Effector CD8-positive, alpha-beta T cell (primary cell): ENCODE measurements at regions not wholly inside any gene's neighbourhood (a gene's known extent, or its start where the extent isn't known, plus 50 kb on each side); places are given as distances from the start of the nearest gene placed in this dataset.
"Not testable (repeated sequence)": the region's sequence is repeated elsewhere in the genome, so short reads cannot be mapped to it uniquely, and the experiment has no call there.

Experiments used
- DNase-seq: peaks from one replicate; lab custom pipeline; 2025; lab: John Stamatoyannopoulos, UW

DNA sequence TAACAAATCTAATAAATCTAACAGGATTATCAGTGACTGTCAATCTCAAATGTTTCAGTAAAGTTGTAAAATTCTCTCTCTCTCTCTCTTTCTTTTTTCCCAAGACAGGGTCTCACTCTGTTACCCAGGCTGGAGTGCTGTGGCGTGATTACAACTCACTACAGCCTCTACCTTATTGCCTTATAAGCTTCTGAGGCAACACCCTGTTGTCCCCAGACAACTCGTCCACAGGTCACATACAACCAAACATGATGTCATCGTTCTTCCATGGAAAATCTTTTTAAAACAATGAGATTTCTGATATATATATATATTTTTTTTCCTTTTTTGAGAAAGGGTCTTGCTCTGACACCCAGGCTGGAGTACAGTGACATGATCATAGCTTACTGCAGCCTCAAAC is 151.4 kb upstream of the RGS6 start:
- DNase-seq: no peak

DNA sequence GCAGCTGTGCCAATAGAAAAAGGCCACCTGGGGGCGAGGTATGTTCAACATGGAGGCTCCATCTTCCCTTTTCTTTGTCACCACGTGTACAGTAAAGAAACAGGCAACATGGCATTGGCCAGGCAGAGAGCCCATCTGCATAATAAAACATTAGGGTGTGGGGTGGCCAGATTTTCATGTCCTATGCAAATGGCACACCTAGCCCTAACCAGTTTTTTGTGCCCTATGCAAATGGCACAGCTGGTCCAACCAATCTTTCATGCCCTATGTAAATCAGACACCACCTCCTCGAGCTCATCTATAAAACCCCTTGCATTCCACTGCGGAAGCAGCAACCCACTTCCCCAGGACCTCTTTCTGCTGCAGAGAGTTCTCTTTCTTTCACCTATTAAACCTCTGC is 149.1 kb upstream of the RGS6 start:
- DNase-seq: no peak

DNA sequence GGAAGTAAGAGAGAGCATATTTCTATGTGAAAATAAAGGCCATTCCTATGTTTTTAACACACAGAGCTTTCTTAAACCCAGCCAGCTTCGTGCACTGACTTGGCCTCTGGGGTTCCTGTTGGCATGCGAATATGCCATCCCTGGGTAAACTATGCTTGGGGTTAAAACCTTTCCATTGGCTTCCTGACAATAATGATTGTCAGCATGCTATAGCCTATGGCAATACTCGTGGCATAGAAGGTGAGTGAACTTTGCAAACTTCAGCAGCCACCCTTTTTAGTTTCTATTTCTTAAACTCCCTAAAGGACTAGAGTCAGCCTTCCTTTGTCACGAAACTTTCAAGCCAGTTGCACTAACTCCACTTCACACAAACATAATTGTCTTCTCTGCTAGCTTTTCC is 148.4 kb upstream of the RGS6 start:
- no peak for DNase-seq

DNA sequence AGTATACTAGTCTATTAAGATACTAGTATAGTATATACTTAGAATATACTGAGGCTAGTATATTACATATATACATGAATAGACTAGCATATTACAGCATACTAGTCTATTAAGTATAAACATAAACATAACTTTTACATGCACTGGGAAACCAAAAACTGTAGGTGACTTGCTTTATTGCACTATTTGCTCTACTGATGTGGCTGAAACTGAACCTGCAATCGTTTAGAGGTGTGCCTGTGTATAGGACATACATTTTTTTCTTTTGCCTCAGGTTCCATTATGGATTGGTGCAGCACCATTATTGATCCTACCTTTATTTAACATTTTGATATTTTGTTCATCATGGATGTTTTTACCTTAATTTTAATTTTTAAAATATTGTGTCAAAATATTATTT is 143.2 kb upstream of the RGS6 start:
- no peak for DNase-seq

DNA sequence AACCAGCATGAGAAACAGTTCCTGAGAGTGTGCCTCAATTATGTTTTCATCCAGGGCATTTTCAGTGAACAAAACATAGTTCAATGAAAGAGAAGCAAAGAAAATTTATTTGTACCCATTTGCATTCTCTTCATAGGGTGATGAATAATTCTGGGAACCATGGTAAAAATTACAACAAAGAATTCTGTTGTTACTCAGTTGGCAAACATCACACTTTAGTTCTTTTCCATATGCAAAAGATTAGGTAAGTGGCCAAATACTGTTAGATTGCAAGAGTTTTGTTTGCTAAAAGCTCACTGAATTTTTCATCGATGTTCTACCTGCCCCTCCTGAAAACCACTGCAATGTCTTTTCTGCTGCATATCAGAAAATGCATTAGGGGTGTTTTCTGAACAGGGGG is 132.4 kb upstream of the RGS6 start:
- DNase-seq: no peak

DNA sequence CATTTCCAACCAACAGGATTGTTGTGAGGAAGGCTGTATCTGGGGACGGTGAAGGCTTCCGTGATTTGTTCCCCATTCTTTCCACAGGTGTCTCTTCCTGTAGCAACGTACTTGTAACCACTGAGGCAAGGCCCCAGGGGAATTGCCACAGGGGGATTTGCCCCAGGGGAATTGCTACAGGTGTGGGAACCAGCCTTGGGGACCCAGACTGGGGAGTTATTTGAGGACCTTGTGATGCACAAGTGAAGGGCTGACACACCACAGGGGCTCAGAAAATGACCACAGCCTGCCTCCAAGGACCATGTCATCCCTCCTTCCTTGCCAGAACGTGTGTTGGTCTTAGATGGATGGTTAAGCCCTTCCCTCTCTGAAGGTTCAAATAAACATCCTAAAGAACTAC is 131.4 kb upstream of the RGS6 start:
- no peak for DNase-seq

DNA sequence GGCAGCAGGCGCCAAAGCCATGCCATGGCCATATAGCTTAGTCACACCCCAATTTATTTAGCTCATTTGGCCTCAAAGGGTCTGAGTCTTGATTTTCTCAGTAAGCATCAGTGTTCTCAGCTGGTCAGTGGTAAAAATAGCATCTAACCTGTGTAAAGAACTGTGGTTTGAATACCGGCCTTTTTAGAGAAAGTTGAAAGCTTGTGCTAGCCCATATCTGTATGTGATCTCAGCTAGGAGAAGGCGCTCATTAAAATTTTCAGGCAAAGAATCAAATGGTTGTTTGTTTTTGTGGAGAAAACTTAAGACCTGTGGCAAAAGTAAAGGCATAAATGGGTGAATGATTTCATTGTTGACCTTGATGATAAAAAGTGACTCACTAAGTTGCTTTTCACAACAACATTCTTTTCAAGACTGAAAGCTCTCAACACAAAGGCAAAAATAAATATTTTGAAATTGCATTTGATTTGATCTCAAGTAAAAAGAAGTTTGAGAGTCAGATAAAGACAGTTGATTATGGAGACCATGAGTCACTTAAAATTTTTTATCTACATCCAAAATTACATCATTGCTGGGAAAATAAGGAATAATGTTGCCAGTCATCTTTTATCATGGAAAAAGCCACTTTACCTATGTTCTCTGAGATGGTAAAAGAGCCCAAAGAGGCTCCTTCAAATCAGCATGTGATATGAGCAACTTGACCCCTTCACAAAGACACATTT is 128.5 kb upstream of the RGS6 start:
- DNase-seq: no peak

DNA sequence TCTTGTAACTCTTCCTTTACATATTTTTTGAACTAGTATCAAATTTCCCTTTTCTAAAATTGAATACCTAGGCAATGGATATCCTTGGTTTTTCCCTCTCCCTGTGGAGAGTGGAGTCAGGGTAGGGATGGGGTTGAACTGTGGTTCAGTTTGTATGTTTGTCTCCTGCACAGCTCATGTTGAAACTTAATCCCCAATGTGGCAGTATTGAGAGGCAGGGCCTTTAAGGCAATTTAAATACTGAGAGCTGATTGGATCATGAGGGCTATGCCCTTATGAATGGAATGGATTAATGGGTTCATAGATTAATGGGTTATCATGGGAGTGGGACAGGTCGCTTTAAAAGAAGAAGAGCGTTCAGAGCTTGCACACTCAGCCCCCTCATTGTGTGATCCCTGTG is 127.2 kb upstream of the RGS6 start:
- no peak for DNase-seq

DNA sequence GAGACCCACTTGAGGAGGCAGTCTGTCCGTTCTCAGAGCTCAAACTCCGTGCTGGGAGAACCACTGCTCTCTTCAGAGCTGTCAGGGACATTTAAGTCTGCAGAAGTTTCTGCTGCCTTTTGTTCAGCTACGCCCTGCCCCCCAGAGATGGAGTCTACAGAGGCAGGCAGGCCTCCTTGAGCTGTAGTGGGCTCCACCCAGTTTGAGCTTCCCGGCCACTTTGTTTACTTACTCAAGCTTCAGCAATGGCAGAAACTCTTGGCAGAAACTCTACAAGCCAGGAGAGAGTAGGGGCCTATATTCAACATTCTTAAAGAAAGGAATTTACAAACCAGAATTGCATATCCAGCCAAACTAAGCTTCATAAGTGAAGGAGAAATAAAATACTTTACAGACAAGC is 125.2 kb upstream of the RGS6 start:
- DNase-seq: not testable (repeated sequence)

DNA sequence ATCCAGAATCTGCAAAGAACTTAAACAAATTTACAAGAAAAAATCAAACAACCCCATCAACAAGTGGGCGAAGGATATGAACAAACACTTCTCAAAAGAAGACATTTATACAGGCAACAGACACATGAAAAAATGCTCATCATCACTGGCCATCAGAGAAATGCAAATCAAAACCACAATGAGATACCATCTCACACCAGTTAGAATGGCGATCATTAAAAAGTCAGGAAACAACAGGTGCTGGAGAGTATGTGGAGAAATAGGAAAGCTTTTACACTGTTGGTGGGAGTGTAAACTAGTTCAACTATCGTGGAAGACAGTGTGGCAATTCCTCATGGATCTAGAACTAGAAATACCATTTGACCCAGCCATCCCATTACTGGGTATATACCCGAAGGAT is 121.4 kb upstream of the RGS6 start:
- DNase-seq: not testable (repeated sequence)

DNA sequence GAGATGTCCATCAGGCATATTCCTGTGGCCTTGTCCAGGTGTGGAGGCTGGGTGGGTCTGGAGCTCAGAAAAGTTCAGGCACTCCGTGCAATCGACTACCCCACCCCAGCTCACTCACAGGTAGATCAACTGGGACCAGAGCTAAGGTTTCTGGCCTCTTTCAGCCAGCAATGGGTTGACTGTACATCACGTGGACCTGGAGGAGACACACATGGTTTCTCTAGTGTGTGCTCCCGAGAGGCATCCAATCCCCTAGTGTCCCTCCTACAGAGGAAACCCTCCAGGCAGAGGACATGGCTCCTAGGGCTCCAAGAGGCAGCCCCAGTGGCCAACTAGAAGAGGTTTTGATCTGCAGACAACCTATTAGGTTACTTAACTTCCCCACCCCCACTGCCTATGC is 119.5 kb upstream of the RGS6 start:
- DNase-seq: no peak

DNA sequence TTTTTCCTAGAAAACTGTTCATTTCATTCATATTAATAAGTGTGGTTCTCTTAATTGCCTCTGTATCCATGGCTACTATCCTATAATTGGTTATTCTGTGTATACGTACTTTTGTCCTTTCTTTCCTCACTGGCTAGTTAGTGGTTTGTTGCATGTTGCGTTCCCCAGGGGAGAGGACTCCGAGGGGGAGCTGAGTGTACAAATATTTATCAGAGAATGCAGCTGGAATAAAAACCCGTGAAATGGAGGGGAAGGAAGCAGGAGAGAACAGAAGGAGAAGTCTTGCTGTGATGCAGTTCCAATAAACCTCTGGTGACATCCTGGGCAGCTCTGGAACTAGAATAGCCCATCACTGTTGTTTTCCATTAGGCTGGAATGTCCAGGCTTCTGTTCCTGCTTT is 117.1 kb upstream of the RGS6 start:
- no peak for DNase-seq

DNA sequence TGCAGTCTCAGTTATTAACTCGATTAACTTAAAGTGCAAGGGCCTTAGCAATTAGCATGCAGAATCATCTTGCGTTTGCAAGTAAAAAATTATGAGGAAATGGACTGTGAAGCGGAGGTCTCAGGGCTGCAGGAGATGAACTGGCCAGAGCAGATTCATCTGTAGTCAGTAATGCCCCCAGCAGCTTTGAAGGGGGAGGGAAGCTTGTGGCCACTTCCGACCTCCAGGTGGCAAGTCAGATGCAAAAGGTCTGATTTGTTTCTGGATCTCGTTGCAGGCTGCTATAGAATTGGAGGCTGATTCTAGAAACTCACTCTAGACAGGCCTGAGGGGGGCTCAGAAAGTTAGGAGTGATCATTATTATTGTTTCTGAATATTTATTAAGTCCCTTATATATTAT is 107.4 kb upstream of the RGS6 start:
- DNase-seq: no peak

DNA sequence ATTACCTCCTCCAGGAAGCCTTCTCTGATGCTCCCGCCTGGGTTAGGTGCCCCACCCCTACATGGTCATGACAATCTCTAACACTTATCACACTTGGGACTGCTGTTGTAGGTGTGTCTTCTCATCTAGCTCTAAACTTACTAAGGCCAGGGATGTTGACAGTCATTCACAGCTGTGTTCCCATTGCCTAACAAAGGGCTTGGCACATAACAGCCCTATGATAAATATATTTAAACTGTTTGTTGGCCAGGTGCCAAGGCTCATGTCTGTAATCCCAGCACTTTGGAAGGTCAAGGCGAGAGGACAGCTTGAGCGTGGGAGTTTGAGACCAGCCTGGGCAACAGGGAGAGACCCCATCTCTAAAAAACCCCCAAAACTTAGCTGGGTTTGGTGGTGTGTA is 98.8 kb upstream of the RGS6 start:
- no peak for DNase-seq

DNA sequence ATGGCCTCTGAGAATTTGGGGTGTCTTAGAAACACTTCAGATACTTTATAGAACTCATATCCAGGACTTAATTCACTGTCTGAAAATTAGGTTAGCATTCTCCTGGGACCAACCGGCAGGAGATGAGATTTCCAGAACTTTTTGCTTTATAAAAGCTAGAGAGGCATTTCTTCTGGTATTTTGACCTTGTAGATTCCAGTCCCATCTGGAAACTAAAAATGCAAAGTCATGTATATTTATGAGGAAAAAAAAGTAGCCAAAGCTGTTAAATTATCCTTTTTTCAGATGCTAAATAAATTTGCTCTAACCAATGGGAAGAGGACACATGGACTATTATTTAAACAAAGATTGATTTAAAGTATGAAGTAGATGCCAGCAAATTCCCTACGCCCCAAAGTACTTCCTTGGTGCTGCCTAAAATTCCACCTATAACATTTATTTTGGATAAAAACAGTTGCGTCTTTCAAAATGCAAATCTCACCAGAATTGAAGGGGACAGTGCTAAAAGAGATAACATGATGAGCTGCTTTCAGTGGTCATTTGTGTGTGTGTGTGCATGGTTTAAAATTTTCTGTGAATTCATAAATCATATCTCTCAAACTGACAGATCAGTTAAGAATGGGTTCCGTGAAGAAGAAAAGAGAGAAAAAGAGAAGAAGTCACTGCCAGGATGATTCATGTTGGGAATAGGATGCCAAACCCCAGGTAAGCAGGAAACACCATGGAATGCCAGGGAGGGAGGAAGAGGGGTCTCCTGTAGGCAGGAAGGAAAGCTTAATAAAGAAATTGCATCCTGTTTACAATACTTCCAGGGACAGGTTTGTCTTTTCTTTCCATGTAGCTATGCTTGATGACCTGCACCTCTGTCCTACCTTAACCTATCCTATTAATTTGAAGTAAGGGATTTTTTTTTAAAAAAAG is 97.7 kb upstream of the RGS6 start:
- DNase-seq: no peak

DNA sequence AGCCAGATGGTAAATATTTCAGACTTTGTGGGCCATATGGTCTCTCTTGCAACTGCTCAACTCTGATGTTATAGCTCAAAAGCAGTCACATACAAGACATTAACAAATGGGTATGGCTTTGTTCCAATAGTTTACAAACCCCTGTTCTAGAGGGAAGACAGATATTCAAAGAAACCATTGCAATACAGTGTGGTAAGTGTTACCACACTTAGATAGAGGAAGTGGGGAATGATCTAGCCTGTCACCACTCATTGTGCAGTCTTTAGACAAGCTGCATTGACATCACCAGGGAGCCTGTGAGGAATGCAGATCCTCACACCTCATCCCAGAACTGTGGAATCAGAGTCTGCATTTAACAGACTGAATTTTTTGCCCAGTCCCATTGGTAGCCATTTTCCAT is 80.0 kb upstream of the RGS6 start:
- DNase-seq: no peak

DNA sequence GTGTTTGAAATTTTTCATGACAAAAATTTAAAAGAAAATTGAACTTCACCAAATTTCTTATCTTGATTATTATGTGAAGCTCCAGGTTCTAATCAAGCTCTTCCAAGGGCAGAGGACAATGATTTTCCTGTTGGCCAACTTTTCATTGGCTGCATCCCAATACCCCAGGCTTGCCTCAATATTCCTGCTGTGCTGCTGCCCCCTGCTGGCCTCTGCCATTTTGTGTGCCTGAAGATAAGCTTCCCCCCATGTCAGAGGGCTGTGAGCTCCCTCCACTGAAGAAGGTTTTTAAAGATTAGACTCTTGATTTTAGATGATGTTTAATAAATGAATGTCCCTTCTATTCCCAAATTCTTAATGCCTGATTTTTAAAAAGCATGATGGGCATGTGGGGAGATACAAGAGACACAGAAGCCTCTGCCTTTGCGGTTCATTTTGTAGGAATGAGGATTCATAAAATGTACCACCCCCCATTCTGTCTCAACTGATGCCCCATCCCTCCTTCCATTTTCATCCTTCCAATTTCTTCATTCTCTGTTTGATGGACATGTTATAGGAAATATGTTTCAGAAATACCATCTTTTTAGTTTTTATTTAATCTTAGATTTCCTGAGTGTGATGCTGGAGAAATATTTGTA is 76.7 kb upstream of the RGS6 start:
- peak; percentile 7 for DNase-seq

DNA sequence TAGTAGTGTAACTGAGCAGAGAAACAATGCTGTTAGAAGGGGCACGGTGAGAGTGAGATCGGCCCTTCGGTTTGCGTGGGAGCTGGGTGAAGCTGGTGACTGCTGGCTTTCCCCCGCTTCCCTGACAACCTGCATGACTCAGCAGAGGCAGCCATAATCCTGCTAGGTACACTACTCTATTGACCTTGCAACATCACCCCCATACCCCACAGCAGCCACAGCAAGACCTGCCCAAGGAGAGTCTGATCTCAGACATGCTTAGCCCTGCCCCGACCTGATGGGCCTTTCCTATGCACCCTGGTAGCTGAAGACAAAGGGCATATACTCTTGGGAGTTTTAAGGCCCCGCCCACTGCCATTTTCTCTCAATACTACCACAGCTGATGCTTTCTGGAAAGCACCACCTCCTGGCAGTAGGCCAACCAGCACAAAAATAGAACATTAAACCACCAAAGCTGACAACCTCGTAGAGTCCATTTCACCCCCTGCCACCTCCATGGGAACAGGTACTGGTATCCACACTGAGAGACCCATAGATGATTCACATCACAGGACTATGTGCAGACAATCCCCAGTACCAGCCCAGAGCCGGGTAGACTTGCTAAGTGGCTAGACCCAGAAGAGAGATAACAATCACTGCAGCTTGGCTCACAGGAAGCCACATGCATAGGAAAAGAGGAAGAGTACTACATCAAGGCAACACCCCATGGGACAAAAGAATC is 75.9 kb upstream of the RGS6 start:
- DNase-seq: no peak

DNA sequence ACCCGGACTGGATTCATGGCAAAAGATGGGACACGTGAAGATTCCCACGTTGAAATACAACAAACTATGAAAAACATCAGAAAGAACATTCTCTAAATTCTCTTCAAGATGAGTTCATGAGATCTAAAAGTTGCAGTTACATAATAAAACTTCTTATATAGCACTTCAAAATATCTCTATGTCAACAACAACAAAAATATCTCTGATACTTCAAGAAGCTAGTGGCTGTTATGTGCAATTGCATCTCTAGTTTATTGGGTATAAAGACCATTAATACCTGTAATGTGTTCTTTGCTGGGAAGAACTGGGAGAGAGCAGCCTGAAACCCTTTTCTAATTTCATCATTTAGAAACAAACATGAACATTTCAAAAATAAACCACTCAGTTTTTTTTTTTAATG is 69.2 kb upstream of the RGS6 start:
- DNase-seq: no peak

DNA sequence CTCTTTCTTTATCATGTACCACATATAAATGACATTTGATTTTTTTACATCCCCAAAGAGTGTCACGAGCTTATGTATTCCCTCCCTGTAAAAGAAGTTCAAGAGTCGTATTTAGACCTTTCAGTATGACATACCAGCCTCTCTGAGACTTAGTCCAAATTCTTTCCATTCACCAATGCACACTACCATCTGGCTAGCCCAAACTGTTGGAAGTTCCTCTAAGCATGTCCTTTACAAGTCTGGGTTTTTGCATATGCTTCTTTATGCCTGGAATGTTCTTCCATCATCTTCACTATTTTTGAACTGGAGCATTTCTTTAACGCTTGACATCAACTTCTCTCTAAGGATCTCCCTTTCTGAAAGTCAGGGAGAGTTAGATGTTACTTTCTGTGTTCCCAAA is 68.5 kb upstream of the RGS6 start:
- DNase-seq: no peak
